GM13977 (cell line): ENCODE measurements at regions not wholly inside any gene's neighbourhood (a gene's known extent, or its start where the extent isn't known, plus 50 kb on each side); places are given as distances from the start of the nearest gene placed in this dataset.
A peak's percentile ranks its signal among the peaks of the same experiment; 100 is the strongest.

ENCODE experiments used
- DNase-seq: peaks from one replicate; pipeline ENCODE4 v3.0.0; 2012; ENCODE audit warnings: low spot score
- in situ Hi-C: fragments of 300-500 bp; cut with MboI; formaldehyde crosslinking; loops from one replicate; pipeline ENCODE4 v1.12.0; 2022; ENCODE audit warnings: low sequenced_read_pairs, low pct_unique_long_range_greater_than_20kb, mixed read lengths, inconsistent platforms; ENCODE audit not compliant: unreplicated experiment
- TF ChIP-seq, protein P1 (sequence below): IDR thresholded peaks from 2 replicates; pipeline ENCODE4 v1.5.1; 2012; ENCODE audit warnings: mild to moderate bottlenecking, control low read depth; ENCODE audit not compliant: insufficient read depth; ENCODE audit errors: extremely low read depth, missing control alignments

- TF ChIP-seq, protein P1, sequence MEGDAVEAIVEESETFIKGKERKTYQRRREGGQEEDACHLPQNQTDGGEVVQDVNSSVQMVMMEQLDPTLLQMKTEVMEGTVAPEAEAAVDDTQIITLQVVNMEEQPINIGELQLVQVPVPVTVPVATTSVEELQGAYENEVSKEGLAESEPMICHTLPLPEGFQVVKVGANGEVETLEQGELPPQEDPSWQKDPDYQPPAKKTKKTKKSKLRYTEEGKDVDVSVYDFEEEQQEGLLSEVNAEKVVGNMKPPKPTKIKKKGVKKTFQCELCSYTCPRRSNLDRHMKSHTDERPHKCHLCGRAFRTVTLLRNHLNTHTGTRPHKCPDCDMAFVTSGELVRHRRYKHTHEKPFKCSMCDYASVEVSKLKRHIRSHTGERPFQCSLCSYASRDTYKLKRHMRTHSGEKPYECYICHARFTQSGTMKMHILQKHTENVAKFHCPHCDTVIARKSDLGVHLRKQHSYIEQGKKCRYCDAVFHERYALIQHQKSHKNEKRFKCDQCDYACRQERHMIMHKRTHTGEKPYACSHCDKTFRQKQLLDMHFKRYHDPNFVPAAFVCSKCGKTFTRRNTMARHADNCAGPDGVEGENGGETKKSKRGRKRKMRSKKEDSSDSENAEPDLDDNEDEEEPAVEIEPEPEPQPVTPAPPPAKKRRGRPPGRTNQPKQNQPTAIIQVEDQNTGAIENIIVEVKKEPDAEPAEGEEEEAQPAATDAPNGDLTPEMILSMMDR: no peak
- no peak for DNase-seq
- in situ Hi-C loops: no loop called here
These were observed 263.9 kb downstream of the DIPK2A start for GRCh38 chr3:144235489-144235888.

DNA sequence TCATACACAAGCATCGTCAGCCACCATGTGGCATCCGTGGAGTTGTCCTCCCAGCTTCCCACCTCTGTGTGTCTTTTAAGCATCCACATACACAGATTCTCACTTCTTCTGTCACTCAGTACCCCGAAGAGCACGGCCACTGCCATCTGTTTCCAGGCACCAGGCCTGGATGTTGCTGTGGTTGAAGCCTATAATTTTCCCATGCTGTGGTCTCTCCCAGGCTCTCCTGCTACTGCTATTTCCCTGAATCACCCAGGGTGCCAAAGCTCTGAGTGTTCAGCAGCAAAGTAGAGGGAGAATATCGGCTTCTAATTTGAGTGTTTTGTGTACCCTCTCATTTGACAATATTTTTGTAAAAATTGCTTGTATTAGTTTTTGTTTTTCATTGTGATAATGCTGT, 265.7 kb downstream of the DIPK2A start:
- TF ChIP-seq, protein P1: no peak
- no peak for DNase-seq
- in situ Hi-C loops: no loop called here

GRCh38 chr3:144241404-144241803, 269.8 kb downstream of the DIPK2A start:
- in situ Hi-C loops: no loop called here
- TF ChIP-seq, protein P1: no peak
- DNase-seq: no peak

DNA sequence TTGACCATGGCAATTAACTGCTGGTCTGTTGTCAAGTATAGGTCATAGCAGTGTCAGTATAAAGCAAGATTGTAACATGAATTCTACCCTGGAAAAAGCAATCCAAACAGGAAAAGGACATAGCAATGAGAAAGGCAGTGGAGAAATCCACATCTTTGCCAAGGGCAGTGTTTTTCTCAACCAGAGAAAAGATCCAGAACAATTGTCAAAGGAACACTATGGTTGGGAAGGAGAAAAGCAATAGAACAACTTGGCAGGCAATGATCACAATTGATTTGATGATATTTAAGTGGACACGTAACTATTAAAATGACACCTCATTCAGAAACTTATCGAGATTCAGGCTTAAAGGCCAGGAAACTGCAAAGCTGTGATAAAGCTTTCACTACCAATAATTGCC, 271.1 kb downstream of the DIPK2A start:
- no peak for DNase-seq
- TF ChIP-seq, protein P1: no peak
- in situ Hi-C loops: no loop called here

DNA sequence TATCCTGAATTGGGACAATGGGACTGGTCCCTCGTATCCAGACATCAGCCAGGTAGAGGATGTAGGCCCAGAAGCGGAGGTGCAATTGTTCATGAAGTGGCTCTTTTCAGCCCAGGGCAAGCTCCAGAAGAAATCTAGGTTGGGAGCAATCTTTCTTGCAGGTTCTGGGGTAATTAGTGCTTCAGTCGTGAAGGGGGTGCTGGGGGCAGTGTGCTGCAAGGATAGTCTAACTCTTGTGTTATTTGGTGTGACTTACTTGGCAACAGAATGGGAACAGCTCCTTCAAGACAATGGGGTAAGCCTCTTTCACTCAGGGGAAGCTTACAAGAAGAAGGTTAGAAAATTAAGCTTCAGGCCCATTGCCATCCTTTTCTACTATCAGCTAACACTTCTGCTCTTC, 273.0 kb downstream of the DIPK2A start:
- DNase-seq: no peak
- in situ Hi-C loops: no loop called here
- TF ChIP-seq, protein P1: peak; percentile 20

DNA sequence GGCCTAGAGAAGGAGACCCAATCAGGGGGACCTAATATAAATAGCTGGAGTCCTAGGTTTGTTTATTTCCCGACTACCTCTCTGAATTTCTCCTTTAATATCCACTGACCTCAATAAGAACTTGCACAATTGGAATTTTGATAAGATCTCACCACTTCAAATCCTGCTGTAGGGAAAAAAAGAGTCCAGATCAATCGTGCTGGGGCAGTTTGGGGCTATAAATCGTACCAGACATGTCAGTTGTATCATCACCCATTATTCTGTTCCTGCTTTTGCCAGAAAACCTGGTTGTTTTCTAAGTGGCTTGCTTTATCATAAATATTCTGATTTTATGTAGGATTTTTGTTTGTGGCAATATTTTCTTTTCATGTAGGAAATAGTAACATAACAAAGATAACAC, 281.3 kb downstream of the DIPK2A start:
- no peak for DNase-seq
- TF ChIP-seq, protein P1: no peak
- in situ Hi-C loops: no loop called here

- DNase-seq: no peak
- in situ Hi-C loops: no loop called here
- TF ChIP-seq, protein P1: no peak
These were observed 285.8 kb downstream of the DIPK2A start for GRCh38 chr3:144257381-144257780.
